GM18519 (cell line): ENCODE measurements at regions not wholly inside any gene's neighbourhood (a gene's known extent, or its start where the extent isn't known, plus 50 kb on each side); places are given as distances from the start of the nearest gene placed in this dataset.

Experiments used
- ATAC-seq: cut with Tn5 transposase; IDR thresholded peaks from one replicate; pipeline ENCODE4 v1.9.1; 2021; ENCODE audit warnings: mild to moderate bottlenecking, moderate library complexity; ENCODE audit not compliant: unreplicated experiment, low FRiP score

DNA sequence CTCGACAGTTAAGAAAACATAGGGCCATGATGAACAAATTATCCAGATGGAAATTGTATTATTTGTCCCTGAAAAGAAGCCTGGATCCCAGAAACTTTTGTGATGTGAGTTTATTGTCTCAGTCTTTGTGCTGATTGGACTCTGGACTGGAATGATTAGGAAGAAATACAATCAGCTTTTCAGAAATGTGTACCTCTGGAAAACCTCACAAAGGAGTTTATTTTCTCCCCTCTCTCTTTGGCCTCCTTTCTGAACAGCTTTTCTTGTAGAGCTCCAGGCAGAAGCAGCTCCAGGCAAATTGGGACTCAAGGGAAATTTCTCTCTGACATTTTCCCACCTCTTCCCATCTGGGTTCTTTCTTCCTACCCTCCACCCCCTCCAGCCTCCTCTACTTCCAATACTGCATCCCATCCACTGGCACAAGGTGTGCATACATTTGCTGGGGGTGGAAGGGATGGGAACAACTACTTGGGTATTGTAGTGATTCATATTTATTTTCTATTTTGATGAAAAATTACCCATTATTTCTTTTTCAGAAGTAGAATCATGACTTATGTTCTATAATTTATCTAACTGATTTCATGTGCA is 119.7 kb downstream of the CD47 start:
- no peak for ATAC-seq

DNA sequence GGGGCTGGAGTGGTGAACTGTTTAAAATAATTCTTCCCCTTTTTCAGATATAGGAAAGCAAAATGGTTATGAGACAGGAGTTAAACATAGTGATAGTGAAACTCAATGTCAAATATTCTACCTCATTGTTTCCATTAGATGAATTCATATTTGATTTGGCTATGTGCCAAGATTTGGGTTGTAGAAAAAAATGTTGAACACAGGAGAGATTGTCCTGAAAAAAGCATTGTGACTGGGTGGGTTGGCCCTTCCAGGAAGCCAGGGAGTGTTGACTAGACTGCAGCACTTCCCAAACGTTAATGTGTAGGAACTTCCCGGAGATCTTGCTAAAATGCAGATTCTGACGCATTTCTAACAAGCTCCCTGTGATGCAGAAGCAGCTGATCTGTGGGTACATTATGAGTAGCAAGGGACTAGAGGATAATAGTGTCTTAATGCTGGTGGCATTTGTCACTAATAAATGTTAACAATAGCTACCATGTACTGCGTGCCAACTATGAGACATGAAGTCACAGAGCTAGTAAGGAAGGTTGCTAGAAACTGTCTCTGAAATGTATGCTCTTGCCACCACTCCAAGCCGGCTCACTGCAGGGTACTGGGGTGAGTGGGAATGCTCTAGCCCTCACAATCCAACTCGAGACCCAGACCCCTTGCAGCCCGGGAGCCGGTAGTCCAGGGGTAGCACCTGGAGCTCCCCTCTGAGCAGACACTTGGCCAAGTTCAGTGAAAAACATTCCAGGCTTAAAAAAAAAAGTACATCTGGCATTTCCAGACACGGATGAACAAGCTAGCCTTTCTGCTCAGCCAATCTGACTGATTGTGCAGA is 120.6 kb downstream of the CD47 start:
- ATAC-seq, result no peak

DNA sequence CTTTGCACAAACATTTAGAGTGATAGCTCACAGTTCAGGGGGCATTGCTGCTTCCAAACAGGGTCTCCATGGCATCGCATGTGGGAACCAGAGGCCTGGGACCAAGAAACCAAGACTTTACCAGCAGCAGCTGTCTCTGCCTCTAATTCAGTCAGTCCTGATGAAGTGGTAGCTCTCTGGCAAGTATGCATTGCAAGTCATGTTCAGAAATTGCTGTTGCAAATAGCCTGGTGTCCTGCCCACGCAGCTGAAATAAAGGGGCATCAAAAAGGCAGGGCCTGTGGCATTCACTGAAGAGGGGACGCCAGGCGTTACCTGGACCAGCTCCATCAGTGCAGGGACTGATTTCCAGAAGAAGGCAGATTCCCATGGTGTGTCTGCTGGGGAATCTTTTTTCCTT is 121.3 kb downstream of the CD47 start:
- no peak for ATAC-seq

DNA sequence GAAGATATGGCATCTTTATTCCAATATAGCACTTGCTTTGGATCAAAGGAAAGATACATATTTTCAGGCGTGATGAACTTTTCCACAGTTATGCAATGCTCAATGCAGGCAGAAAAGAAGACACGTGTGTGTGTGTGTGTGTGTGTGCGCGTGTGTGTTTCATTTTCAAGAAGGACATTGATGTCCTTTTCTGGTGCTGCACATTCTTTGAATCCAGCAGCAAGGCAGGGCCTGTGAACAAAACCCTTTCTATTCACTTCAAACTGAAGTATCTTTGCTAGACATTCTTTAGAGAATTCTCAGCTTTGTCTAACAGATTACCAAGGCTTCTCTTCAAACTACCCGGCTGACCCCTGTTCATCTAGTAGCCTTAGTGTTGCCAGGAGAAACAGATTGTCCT is 124.6 kb downstream of the CD47 start:
- ATAC-seq, result no peak

DNA sequence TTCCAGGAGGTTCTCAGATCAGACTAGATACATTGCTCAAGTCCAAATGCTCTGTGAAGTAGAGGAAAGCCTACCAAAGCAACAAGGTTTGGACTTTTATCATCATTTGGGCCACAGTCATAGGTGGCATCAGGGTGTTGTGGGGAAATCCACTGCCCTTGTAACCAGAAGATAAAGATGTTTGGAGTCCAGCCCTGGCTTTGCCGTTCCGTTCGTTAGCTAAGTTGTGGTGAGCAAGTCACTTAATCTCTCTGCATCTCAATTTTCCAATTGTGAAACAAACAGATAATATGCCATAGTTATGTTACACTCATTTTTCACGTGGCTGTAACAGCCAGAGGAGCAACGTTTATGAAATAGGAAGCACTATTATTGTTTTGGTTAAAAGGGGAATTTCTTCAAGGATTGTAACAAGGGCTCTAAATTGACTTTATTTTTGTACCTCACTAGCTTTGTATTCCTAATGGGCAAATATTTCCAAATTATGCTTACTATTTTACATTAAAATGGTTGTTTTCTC is 125.6 kb downstream of the CD47 start:
- no peak for ATAC-seq

DNA sequence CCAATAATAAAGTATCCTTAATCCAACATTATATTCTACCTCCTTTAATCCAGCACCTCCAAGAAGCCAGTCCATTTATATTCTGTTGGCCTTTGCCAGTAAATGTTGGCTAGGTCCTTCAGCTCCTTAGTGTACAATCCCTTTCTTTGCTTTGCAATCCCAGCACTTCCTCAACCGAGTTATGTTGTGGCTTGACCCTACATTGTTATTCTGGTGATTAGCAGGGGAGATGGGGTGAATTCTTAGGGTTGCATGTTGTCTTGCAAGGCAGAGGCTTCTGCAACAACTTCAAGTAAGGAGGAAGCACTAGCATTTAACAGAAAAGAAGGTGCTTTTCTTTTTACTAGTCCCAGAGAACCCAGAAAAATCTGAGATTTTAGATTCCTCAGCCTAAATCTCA is 127.2 kb downstream of the CD47 start:
- no peak for ATAC-seq

DNA sequence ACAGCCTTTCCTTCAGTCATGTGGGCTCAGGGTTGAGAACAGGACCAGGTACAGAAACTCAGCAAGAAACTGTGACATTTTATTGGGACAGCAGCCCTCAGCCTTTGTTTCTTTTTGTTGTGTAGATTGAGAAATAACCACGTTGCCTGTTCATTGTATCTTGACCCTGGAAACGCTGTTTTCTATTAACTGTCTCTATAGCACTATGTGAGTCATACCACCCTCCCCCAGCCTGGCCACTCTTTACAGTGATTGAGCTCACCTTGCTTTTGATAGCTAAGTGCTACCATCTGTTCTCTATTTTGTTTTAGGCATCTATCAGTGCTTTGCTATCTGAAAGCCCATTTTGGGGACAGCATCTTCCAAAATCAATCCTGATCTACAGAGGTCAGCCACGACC is 127.9 kb downstream of the CD47 start:
- ATAC-seq, result no peak

DNA sequence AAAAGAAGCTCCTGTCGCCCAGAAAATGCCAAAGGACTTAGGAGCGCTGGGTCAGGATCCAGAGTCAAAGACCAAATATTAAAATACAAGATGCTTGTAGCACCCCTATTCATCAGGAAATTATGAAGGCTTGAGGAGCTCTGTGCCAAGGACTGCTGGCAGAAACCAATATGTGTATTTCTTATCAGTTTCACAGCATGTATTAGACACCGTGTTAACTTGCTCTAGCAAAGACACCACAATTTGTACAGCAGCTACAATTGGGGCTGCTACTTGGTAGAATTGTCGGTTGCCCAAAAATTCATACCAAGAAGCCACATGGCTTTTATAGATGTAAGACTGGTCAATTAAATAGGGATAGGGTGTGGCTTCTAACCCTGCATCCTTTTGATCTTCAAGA is 128.8 kb downstream of the CD47 start:
- ATAC-seq, result no peak

DNA sequence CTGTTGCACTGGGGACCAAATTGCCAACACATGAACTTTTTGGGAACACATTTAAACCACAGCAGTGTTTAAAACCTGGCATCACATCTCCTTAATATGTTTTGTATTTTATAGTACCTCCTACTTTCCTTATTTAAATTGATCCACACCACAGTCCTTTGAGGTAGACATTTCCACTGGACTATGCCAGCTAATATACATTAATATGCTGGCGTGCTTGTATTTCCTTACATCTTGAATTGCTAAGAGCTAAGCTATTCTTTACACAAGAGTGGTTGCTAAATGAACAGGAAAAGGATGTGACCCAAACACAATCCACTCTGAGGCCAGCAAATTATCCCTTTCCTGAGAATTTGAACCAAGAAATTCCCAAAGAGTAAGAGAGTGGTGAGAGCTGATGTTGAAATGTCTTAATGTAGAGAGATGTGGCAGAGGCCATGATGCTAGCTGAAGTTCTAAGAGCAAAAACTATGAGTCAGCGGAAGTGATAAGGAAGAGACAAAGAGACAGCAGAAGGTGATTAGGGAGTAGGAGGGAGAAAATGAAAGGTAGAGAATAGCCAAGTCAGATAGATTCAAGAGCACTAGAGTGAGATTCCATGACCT is 131.2 kb downstream of the CD47 start:
- no peak for ATAC-seq

DNA sequence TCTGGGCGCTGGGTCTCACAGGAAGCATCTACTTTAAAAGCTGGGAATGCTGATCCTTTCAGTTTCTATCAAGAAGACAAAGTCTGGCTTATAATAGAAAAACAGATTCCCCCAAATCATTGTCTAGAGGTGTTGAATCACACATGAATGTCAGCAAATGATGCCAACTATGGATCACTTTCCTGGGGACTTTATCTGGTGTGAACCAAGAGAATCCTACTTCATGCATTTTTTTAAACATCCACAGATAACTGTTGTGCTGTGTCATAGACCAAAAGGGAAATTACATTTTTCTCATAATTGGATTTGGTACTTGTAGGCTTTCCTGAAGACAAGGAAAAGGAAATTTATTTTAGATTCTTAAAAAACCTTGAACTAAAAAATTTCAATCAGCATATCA is 132.7 kb downstream of the CD47 start:
- no peak for ATAC-seq

DNA sequence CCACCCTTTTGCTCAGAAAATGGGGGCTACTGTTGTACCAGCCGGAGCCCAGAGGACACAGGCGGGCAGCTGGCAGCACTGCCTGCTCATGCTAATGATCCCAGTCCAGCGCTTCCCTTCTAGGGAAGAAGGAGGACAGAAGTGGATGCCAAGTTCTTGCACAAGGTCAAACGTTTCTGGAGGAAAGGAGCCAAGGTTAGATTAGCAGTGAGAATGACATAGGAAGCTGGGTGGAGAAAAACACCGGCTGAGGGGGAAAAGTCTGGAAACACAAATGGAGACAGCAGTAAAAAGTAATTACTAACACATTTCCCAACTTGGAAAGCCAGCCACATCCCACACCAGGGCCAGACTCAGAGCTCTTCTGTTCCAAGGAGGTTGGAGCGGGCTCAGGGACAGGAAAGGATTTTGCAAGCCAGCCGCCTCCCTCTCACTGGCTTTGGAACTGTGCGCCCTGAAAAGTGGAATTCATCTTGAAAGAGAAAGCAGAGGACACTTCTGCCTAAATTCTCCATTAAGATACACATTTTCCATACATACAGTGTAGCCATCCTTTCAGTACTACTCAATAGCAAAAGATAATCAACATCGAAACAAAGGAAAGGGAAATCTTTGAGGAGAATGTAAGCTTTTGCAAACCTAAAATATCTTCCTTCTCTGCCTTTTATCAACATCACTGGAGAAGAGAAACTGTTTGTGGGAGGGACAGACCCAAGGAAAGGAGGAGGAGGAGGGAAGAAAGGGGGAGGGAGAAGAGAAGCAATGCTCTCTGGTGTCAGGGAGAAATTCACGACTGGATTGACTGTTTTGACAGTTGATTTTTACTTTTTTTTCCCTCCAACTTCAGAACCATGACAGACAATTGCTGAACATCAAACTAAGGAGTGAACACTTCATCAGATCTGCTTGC is 133.6 kb downstream of the CD47 start:
- ATAC-seq, result no peak

DNA sequence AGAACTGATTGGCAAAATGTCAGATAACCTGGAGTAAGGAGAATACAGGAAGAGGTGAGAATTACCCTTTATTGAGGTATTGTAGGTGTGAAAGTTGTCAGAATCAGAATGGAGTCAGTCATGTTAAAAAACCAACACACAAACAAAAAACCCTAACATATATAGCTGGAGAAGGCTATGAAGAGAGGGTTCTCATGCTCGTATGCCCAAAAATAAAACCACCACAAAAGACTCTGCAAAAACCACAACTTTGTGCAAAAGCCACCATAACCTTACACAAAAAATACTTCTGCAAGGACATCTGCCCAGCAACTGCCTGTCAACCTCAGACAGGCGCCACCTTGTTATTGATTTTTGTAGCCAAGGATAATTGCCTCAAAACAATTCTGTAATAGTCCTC is 136.0 kb downstream of the CD47 start:
- ATAC-seq, result no peak

DNA sequence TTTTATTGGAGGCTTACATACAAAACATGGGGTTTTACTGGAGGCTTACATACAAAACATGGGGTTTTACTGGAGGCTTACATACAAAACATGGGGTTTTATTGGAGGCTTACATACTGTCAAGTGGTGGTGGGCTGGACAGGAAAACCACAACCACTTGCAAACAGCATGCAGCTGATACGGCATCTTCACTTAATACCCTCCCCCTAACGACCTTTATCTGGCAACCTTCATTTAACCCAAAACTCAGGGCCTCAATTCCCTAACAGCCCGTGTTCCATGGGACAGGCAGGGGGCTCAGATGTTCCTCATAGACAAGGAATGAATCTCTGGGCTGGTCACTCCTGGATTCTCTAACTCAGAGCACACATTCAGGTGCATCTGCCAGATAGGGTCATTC is 137.1 kb downstream of the CD47 start:
- no peak for ATAC-seq

DNA sequence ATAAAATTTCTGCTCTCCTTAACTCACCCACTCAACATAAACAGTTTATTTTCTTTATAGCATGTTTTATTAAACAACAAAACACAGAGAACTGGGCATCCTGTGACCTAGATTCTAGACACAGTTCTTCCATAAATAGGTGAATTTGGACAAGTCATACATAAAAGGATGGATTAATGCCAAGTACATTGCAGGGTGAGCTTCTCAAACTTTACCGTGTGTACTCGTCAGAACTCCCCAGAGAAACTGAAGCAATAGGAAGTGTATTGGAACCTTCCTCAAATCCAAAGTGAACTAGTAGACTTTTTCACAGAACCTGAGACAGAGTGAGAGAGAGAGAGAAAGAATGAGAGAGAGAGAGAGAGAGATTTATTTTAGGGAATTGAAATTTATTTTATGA is 139.7 kb downstream of the CD47 start:
- no peak for ATAC-seq

DNA sequence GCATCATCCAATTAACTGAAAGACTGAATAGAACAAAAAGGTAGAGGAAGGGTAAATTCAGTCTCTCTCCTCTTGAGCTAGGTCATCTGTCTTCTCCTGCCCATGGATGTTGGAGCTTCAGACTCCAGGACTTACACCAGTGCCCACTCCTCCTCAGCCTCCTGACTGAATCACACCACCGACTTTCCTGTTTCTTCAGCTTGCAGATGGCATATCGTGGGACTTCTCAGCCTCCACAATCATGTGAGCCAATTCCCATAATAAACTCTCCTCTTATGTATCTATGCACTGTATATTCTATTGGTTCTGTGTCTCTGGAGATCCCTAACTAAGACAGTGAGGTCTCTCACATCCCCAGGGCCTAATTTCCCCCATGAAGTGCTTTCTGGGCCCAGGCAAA is 140.4 kb downstream of the CD47 start:
- no peak for ATAC-seq

DNA sequence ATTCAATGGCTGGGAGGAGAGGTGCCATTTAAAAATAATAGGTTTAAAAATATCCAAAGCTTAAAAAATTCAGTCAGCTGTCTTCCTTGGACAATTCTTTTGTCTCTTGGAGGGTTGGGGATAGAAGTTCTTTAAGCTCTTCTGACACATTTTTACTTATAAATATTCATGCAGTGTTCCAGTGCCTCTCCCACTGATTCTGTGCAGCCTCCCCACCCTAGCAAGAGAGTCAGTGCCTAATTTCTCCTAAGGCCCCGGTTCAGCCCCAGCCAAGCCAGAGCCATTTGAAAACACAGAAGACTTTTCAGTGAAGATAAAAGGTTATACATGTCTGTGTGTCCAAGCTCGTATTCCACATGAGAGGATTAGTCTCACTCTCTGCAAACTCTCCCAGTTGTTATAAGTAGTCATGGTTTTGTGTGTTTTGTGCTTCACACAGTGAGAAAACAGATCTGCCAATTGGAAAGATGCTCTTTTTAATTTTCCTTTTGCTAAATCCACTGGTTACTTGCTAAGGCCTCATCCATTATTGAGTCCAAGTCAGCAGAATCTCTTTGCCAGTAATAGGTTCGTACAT is 141.3 kb downstream of the CD47 start:
- ATAC-seq, result no peak

DNA sequence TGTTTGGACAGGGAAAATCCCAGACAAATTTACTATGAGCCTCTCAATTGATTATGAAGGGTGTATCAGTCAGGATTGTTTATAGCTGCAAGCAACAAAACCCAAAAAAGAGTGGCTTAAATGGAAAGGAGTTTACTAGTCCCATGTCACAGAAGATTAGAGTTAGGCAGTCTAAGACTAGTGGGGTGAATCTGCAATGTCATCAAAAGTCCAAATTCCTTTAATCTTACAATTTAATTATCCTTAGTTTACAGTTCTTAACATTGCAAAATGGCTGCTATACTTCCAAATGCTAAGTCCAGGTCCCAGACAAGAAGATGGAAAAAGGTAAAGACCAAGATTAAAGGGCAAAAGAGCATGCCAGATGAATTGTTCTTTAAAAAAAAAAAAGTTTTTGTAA is 143.6 kb downstream of the CD47 start:
- ATAC-seq, result no peak

DNA sequence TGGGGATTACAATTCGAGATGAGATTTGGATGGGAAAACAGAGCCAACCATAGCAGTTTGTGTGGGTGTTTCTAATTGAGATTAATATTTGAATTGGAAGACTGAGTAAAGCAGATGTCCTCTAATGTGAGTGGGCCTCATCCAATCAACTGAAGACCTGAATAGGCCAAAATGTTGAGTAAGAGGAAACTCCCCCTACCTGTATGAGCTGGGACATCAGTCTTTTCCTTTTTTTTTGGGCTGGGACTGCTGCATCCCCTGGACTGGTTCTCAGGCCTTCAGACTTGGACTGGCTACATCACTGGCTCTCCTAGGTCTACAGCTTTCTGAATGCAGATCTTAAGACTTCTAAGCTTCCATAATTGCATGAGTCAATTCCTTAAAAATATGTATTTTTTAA is 144.1 kb downstream of the CD47 start:
- ATAC-seq, result no peak

DNA sequence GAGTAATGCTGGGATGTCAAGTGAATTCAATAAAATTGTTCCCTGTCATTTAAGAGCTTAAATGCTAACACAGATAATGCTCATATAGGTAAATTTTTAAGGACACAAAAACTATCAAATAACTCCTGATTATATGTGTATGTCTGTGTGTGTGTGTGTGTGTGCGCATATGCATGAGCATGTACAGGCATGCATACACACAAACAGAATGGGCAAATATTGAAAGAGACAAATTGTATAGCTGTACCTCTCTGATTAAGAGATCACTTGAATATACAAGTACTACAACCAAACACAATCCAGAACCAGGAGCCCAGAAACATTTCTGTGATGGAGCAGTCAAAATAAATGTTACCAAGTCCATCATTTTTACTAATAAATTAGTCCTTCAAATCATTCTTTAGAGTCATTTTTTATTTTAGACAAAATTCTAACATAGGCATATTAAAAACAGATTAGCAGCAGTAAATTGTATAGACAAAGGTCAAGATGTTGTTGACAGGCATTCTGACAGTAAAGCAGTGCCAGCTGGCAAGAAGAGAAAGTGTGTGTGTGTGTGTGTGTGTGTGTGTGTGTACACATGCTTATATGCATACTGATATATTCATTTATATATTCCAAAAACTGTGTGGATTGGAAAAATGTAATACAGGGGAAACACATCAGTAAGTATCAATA is 145.3 kb downstream of the CD47 start:
- no peak for ATAC-seq
